RWPE1 (cell line): ENCODE measurements at regions not wholly inside any gene's neighbourhood (a gene's known extent, or its start where the extent isn't known, plus 50 kb on each side); places are given as distances from the start of the nearest gene placed in this dataset.

ENCODE experiments used
- CTCF ChIA-PET: fragments of 350-600 bp; sonication (Branson Sonifier 250); formaldehyde crosslinking; extraction: SDS; loops from one replicate; lab custom pipeline; 2021; lab: Yijun Ruan, JAX
- POLR2A ChIA-PET: fragments of 400-600 bp; formaldehyde crosslinking; extraction: SDS; loops from one replicate; lab custom pipeline; 2020; ENCODE audit warnings: antibody characterized with exemption; ENCODE audit not compliant: low non-redundant PET; lab: Yijun Ruan, JAX
- DNase-seq: peaks from one replicate; pipeline ENCODE4 v3.0.0; 2012; ENCODE audit warnings: low spot score
- H3K27ac ChIP-seq: fragments of 450-650 bp; 2 replicates; pipeline ENCODE4 v1.5.1; 2017
- CTCF ChIP-seq: fragments of 450-650 bp; conservative IDR thresholded peaks from 2 replicates; pipeline ENCODE4 v1.5.1; 2017; ENCODE audit warnings: low read depth, mild to moderate bottlenecking

GRCh38 chr1:221824025-221824424, 82.1 kb upstream of the DUSP10 start:
- DNase-seq = no peak
- TF ChIP-seq CTCF = no peak
- H3K27ac ChIP-seq = no peak overlapping the region
- POLR2A ChIA-PET = no interaction called here
- CTCF ChIA-PET = interaction anchor here (0.6 kb wide), 1 partner anchor 321 kb away, joined by 3 read pairs; no protein-coding TSS in a partner anchor

GRCh38 chr1:221823561-221823960, 81.7 kb upstream of the DUSP10 start:
- no peak for TF ChIP-seq CTCF
- H3K27ac ChIP-seq = no peak overlapping the region
- CTCF ChIA-PET = interaction anchor here (0.6 kb wide), 1 partner anchor 320 kb away, joined by 3 read pairs; no protein-coding TSS in a partner anchor
- no peak for DNase-seq
- POLR2A ChIA-PET = no interaction called here

GRCh38 chr1:221823149-221823548, 81.3 kb upstream of the DUSP10 start:
- H3K27ac ChIP-seq = no peak overlapping the region
- no peak for DNase-seq
- CTCF ChIA-PET = interaction anchor here (0.6 kb wide), 1 partner anchor 320 kb away, joined by 3 read pairs; no protein-coding TSS in a partner anchor
- POLR2A ChIA-PET = no interaction called here
- TF ChIP-seq CTCF = no peak

- H3K27ac ChIP-seq = no peak overlapping the region
- no peak for DNase-seq
- ChIA-PET CTCF (no interaction called here), POLR2A (no interaction called here)
- TF ChIP-seq CTCF = no peak
These were observed 80.7 kb upstream of the DUSP10 start for GRCh38 chr1:221822591-221822990.

- CTCF ChIA-PET = interaction anchor here (0.9 kb wide), 1 partner anchor 34 kb away, joined by 3 read pairs; no protein-coding TSS in a partner anchor
- no peak for TF ChIP-seq CTCF
- no peak overlapping the region for H3K27ac ChIP-seq
- POLR2A ChIA-PET = no interaction called here
- DNase-seq = peak; percentile 51
These were observed 75.0 kb upstream of the DUSP10 start for GRCh38 chr1:221816899-221817298.

- no peak for DNase-seq
- TF ChIP-seq CTCF = no peak
- CTCF ChIA-PET = interaction anchor here (0.6 kb wide), 1 partner anchor 1732 kb away, joined by 3 read pairs; no protein-coding TSS in a partner anchor
- POLR2A ChIA-PET = interaction anchor here (0.7 kb wide), 1 partner anchor 15 kb away, joined by 3 read pairs; no protein-coding TSS in a partner anchor
- H3K27ac ChIP-seq = no peak overlapping the region
These were observed 73.8 kb upstream of the DUSP10 start for GRCh38 chr1:221815660-221816059.
